Hepatocyte (in vitro differentiated cells): ENCODE measurements at regions not wholly inside any gene's neighbourhood (a gene's known extent, or its start where the extent isn't known, plus 50 kb on each side); places are given as distances from the start of the nearest gene placed in this dataset.

ENCODE experiments used
- DNase-seq: peaks from one replicate; pipeline ENCODE4 v3.0.0-alpha.2; 2016; ENCODE audit warnings: low spot score
- H2AFZ ChIP-seq: fragments of 200-600 bp; sonication (generic); 2 replicates; pipeline ENCODE4 v1.6.0; 2016; ENCODE audit warnings: antibody characterized with exemption, mild to moderate bottlenecking
- H3K27ac ChIP-seq: fragments of 200-600 bp; sonication (generic); 2 replicates; pipeline ENCODE4 v1.5.1; 2016; ENCODE audit warnings: mild to moderate bottlenecking
- H3K27me3 ChIP-seq: fragments of 200-600 bp; sonication (generic); 2 replicates; pipeline ENCODE4 v1.6.1; 2016
- H3K36me3 ChIP-seq: fragments of 200-600 bp; sonication (generic); replicated peaks from 2 replicates; pipeline ENCODE4 v1.5.1; 2016; ENCODE audit warnings: low read depth; ENCODE audit not compliant: insufficient read depth
- H3K4me1 ChIP-seq: fragments of 200-600 bp; sonication (generic); 2 replicates; pipeline ENCODE4 v1.5.1; 2016; ENCODE audit warnings: mild to moderate bottlenecking, moderate library complexity; ENCODE audit not compliant: insufficient read depth
- H3K4me2 ChIP-seq: fragments of 200-600 bp; sonication (generic); 2 replicates; pipeline ENCODE4 v1.6.0; 2016
- H3K4me3 ChIP-seq: fragments of 200-600 bp; sonication (generic); 2 replicates; pipeline ENCODE4 v1.5.1; 2016; ENCODE audit warnings: mild to moderate bottlenecking
- H3K79me2 ChIP-seq: fragments of 200-600 bp; sonication (generic); 2 replicates; pipeline ENCODE4 v1.6.0; 2017; ENCODE audit warnings: mild to moderate bottlenecking
- H3K9me2 ChIP-seq: fragments of 200-600 bp; sonication (generic); replicated peaks from 2 replicates; pipeline ENCODE4 v1.6.0; 2017; ENCODE audit warnings: mild to moderate bottlenecking; ENCODE audit not compliant: insufficient read depth
- H3K9me3 ChIP-seq: fragments of 200-600 bp; sonication (generic); 2 replicates; pipeline ENCODE4 v1.5.1; 2016; ENCODE audit warnings: low read depth, mild to moderate bottlenecking
- H4K20me1 ChIP-seq: fragments of 200-600 bp; sonication (generic); 2 replicates; pipeline ENCODE4 v1.6.0; 2016; ENCODE audit warnings: mild to moderate bottlenecking; ENCODE audit not compliant: insufficient read depth, poor library complexity, severe bottlenecking
- CTCF ChIP-seq: fragments of 200-600 bp; sonication (generic); IDR thresholded peaks from 2 replicates; pipeline ENCODE4 v1.5.1; 2016; ENCODE audit warnings: antibody characterized with exemption, mild to moderate bottlenecking; ENCODE audit not compliant: poor library complexity
- EZH2 ChIP-seq: fragments of 200-600 bp; sonication (generic); IDR thresholded peaks from 2 replicates; pipeline ENCODE4 v1.6.1; 2016; ENCODE audit warnings: antibody characterized with exemption, mild to moderate bottlenecking, borderline replicate concordance
- EZH2phosphoT487 ChIP-seq: fragments of 200-600 bp; sonication (generic); IDR thresholded peaks from one replicate; pipeline ENCODE4 v1.6.1; 2018; ENCODE audit warnings: antibody characterized with exemption, mild to moderate bottlenecking, low read depth, moderate library complexity; ENCODE audit not compliant: unreplicated experiment, severe bottlenecking
- WGBS: methylation state at CpG from one replicate; pipeline ENCODE4 v1.1.6; 2016; ENCODE audit warnings: low lambda C conversion rate; ENCODE audit errors: missing lambda C conversion rate; 5-methylcytosine and 5-hydroxymethylcytosine counted together

DNA sequence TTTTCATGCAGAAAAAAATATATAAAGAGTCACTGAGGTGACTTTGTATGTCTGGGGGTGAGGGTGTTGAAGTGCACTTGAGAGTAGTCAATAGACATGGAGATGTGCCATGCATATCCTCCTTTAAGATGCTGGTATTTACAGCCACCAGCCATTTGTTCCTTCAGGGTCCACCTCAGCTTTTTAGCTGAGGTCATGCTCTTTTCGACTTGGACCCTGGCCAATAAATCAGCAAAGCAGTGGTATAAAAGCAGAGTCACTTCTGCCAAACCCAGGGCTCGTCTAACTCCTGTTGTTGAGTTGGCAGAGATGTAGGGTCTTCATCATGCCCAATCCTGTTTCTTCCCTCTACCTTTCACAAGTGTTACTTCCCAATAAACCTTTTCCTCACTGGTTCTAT, 75.1 kb upstream of the OSTN start:
- H3K9me3 ChIP-seq, result no peaks in the 10 kb centered on the region
- TF ChIP-seq CTCF (no peak), EZH2phosphoT487 (no peak), EZH2 (no peak)
- H3K27ac ChIP-seq, result no peak overlapping the region
- no peak overlapping the region for H2AFZ ChIP-seq
- no peak overlapping the region for H3K4me3 ChIP-seq
- H3K79me2 ChIP-seq, result no peaks in the 10 kb centered on the region
- 69% methylated on average over 2 of the region's 2 CpGs for WGBS
- H3K36me3 ChIP-seq, result no peaks in the 10 kb centered on the region
- no peak for DNase-seq
- no peaks in the 10 kb centered on the region for H3K9me2 ChIP-seq
- no peak overlapping the region for H3K4me2 ChIP-seq
- H3K4me1 ChIP-seq, result peaks cover 5% of the 10 kb centered on the region
- no peaks in the 10 kb centered on the region for H3K27me3 ChIP-seq
- H4K20me1 ChIP-seq, result no peaks in the 10 kb centered on the region

DNA sequence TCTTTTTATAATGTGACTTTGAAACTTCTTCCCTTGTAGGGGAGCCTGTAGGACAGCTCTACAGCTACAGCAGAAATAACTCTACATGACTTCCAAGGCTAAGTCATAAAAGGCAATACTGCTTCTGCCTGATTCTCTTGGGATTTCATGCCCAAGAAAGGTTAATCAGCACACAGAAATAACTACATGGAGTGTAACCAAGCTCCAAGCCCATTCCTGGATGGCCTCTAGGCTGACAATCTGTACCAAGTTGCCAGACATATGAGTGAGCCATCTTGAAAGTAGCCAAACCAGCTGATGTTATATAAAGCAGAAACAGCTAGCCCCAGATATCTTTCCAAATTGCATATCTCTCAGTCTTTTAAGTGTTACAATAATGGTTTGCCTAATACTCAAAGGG, 75.8 kb upstream of the OSTN start:
- H3K27me3 ChIP-seq, result no peaks in the 10 kb centered on the region
- H2AFZ ChIP-seq, result no peak overlapping the region
- H3K36me3 ChIP-seq, result no peaks in the 10 kb centered on the region
- H4K20me1 ChIP-seq, result no peaks in the 10 kb centered on the region
- DNase-seq, result no peak
- H3K27ac ChIP-seq, result no peak overlapping the region
- H3K4me2 ChIP-seq, result no peak overlapping the region
- no peaks in the 10 kb centered on the region for H3K9me3 ChIP-seq
- TF ChIP-seq CTCF (no peak), EZH2 (no peak), EZH2phosphoT487 (no peak)
- H3K79me2 ChIP-seq, result no peaks in the 10 kb centered on the region
- H3K4me1 ChIP-seq, result peaks cover 5% of the 10 kb centered on the region
- no peaks in the 10 kb centered on the region for H3K9me2 ChIP-seq
- H3K4me3 ChIP-seq, result no peak overlapping the region

DNA sequence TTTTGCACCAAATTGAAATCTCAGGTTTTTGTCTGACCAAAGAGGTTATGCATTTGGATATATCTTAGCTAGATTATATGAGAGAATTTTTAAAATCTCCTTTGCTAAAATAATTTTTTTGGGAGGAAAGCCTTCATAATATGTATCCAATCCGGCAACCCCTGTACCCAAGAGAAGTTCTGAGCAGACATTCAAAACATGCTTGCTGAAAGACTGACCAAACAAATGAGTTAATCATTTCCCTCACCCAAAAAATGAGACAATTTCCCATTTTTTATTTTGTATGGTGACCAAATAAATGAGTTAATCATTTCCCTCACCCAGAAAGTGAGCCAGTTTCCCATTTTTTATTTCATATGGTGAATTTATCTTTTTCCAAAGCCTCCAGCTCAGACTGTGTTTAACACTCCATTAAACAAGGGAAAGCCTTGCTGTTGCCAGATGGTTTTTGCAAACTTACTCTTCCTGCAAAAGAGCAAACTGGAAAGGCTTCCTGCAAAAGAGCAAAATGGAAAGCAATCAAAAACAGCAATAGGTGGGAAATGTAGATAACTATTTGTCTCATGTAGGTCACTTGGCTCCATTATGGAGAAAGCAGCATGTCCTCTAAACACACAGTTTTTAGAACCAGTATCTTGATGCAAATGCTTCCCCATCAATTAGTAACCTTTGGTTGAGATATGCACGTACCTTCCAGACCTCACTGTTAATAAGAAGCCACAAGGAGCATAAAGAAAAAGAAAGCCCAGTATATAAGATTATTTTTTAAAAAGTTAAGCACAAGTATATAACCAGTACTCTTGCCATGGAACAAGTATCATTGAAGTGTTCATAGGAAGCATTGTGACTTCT, 78.4 kb upstream of the OSTN start:
- Histone ChIP-seq H3K4me1 (peaks cover 5% of the 10 kb centered on the region), H3K4me2 (no peak overlapping the region), H3K36me3 (no peaks in the 10 kb centered on the region), H3K9me3 (no peaks in the 10 kb centered on the region), H3K9me2 (no peaks in the 10 kb centered on the region), H2AFZ (no peak overlapping the region), H3K4me3 (no peak overlapping the region), H3K27ac (no peak overlapping the region), H3K79me2 (no peaks in the 10 kb centered on the region), H4K20me1 (no peaks in the 10 kb centered on the region), H3K27me3 (no peaks in the 10 kb centered on the region)
- WGBS, result 59% methylated on average over 2 of the region's 2 CpGs
- no peak for TF ChIP-seq EZH2
- no peak for TF ChIP-seq EZH2phosphoT487
- TF ChIP-seq CTCF, result no peak
- no peak for DNase-seq
